ENCODE measurements at regions not wholly inside any gene's neighbourhood (a gene's known extent, or its start where the extent isn't known, plus 50 kb on each side); places are given as distances from the start of the nearest gene placed in this dataset.
"Not testable (repeated sequence)": the region's sequence is repeated elsewhere in the genome, so short reads cannot be mapped to it uniquely, and the experiment has no call there.

- POLR2A ChIA-PET: no interaction called here
Measured at GRCh38 chr15:23797747-23798446, 110.8 kb upstream of the NDN start.

GRCh38 chr15:23801881-23802280 lies 114.8 kb upstream of the NDN start:
- Histone ChIP-seq H3K4me3 (ENCODE audit: low read depth in 2 of 2, low read length in 2 of 2) (no peak overlapping the region), H3K27me3 (ENCODE audit: control insufficient read depth, insufficient read depth, low read length) (no peaks in the 10 kb centered on the region), H3K36me3 (ENCODE audit: control insufficient read depth, insufficient read depth, low read length) (no peaks in the 10 kb centered on the region), H3K4me1 (ENCODE audit: control insufficient read depth, insufficient read depth, low read length) (no peaks in the 10 kb centered on the region), H3K9me3 (ENCODE audit: control insufficient read depth, insufficient read depth, low read depth, low read length) (peaks cover 2% of the 10 kb centered on the region; the same call in 1 of the 2 replicates), H3K27ac (ENCODE audit: low read length) (no peak overlapping the region)
- DNase-seq (ENCODE audit: low read depth, low spot score) (no peak), ATAC-seq (no peak)
- intact Hi-C loops (cut with micrococcal nuclease; ENCODE audit: unreplicated experiment) (no loop called here), in situ Hi-C loops (cut with HindIII; ENCODE audit: low pct_unique_long_range_greater_than_20kb, low sequenced_read_pairs) (no loop called here)
- ChIA-PET CTCF (no interaction called here), POLR2A (no interaction called here)
- no TSS peak for BruUV-seq (replicated peaks)
- TF ChIP-seq, protein P1, sequence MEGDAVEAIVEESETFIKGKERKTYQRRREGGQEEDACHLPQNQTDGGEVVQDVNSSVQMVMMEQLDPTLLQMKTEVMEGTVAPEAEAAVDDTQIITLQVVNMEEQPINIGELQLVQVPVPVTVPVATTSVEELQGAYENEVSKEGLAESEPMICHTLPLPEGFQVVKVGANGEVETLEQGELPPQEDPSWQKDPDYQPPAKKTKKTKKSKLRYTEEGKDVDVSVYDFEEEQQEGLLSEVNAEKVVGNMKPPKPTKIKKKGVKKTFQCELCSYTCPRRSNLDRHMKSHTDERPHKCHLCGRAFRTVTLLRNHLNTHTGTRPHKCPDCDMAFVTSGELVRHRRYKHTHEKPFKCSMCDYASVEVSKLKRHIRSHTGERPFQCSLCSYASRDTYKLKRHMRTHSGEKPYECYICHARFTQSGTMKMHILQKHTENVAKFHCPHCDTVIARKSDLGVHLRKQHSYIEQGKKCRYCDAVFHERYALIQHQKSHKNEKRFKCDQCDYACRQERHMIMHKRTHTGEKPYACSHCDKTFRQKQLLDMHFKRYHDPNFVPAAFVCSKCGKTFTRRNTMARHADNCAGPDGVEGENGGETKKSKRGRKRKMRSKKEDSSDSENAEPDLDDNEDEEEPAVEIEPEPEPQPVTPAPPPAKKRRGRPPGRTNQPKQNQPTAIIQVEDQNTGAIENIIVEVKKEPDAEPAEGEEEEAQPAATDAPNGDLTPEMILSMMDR (IDR thresholded peaks at IDR 0.05): no peak
- no peak for TF ChIP-seq POLR2AphosphoS5 (IDR thresholded peaks at IDR 0.05; ENCODE audit: low read depth, low read length)
- TF ChIP-seq SIN3A (IDR thresholded peaks at IDR 0.05; ENCODE audit: borderline replicate concordance, insufficient read depth, low read depth, low read length): no peak
- no peak for TF ChIP-seq TCF7L2 (IDR thresholded peaks at IDR 0.05; ENCODE audit: low read depth, low read length)
- no peak for TF ChIP-seq REST (IDR thresholded peaks at IDR 0.05; ENCODE audit: insufficient read depth in 1 of 2, low read depth in 2 of 2, low read length in 1 of 2)

More at GRCh38 chr15:23797747-23798446, 110.8 kb upstream of the NDN start:
- no TSS peak for BruUV-seq (replicated peaks)
- Histone ChIP-seq H3K27me3 (ENCODE audit: control insufficient read depth, insufficient read depth, low read length) (no peaks in the 10 kb centered on the region), H3K4me1 (ENCODE audit: control insufficient read depth, insufficient read depth, low read length) (no peaks in the 10 kb centered on the region), H3K36me3 (ENCODE audit: control insufficient read depth, insufficient read depth, low read length) (no peaks in the 10 kb centered on the region), H3K9me3 (ENCODE audit: control insufficient read depth, insufficient read depth, low read depth, low read length) (peaks cover 2% of the 10 kb centered on the region; the same call in 1 of the 2 replicates), H3K27ac (ENCODE audit: low read length) (no peak overlapping the region), H3K4me3 (ENCODE audit: low read depth in 2 of 2, low read length in 2 of 2) (no peak overlapping the region)
- intact Hi-C loops (cut with micrococcal nuclease; ENCODE audit: unreplicated experiment): no loop called here
- DNase-seq (ENCODE audit: low read depth, low spot score): no peak
- TF ChIP-seq POLR2AphosphoS5 (IDR thresholded peaks at IDR 0.05; ENCODE audit: low read depth, low read length): no peak
- TF ChIP-seq, protein P1 (IDR thresholded peaks at IDR 0.05): no peak
- CTCF ChIA-PET: no interaction called here
- in situ Hi-C loops (cut with HindIII; ENCODE audit: low pct_unique_long_range_greater_than_20kb, low sequenced_read_pairs): no loop called here
- no peak for ATAC-seq

- intact Hi-C loops (cut with micrococcal nuclease; ENCODE audit: unreplicated experiment); in situ Hi-C loops (cut with HindIII; ENCODE audit: low pct_unique_long_range_greater_than_20kb, low sequenced_read_pairs): not testable (repeated sequence)
Measured at GRCh38 chr15:23802896-23803435, 115.9 kb upstream of the NDN start.

More at GRCh38 chr15:23802896-23803435, 115.9 kb upstream of the NDN start:
- H3K4me1 ChIP-seq (ENCODE audit: control insufficient read depth, insufficient read depth, low read length); H3K36me3 ChIP-seq (ENCODE audit: control insufficient read depth, insufficient read depth, low read length); CTCF ChIA-PET; H3K27me3 ChIP-seq (ENCODE audit: control insufficient read depth, insufficient read depth, low read length); ATAC-seq; H3K27ac ChIP-seq (ENCODE audit: low read length); POLR2A ChIA-PET; H3K4me3 ChIP-seq (ENCODE audit: low read depth in 2 of 2, low read length in 2 of 2); H3K9me3 ChIP-seq (ENCODE audit: control insufficient read depth, insufficient read depth, low read depth, low read length); DNase-seq (ENCODE audit: low read depth, low spot score); BruUV-seq (replicated peaks): not testable (repeated sequence)
